PC-9 (cell line): ENCODE measurements at regions not wholly inside any gene's neighbourhood (a gene's known extent, or its start where the extent isn't known, plus 50 kb on each side); places are given as distances from the start of the nearest gene placed in this dataset.

ENCODE experiments used
- BruUV-seq: library from RNA; stranded (reverse); fragments of 400-500 nt; replicated peaks from 2 replicates; lab custom pipeline; 2021; lab: Mats Ljungman, UMichigan
- CTCF ChIA-PET: fragments of 300-600 bp; sonication (Branson Sonifier 250); formaldehyde crosslinking; loops from one replicate; lab custom pipeline; 2022; ENCODE audit warnings: antibody characterized with exemption; lab: Charles Lee
- POLR2A ChIA-PET: fragments of 300-600 bp; sonication (Branson Sonifier 250); formaldehyde crosslinking; loops from one replicate; lab custom pipeline; 2022; ENCODE audit warnings: antibody characterized with exemption; ENCODE audit not compliant: unreplicated experiment; lab: Charles Lee
- DNase-seq, 2 experiments: peaks; one replicate each; pipeline versions ENCODE4 v3.0.0 to v3.0.0-alpha.2; 2015 to 2022; ENCODE audit warnings: mixed read lengths in 1 of 2
- H2AFZ ChIP-seq: fragments of 200-600 bp; sonication (generic); 2 replicates; pipeline ENCODE4 v1.8.1; 2017; ENCODE audit warnings: antibody characterized with exemption
- H3F3A ChIP-seq: fragments of 200-600 bp; sonication (generic); 2 replicates; pipeline ENCODE4 v1.8.1; 2017; ENCODE audit warnings: antibody characterized with exemption, mild to moderate bottlenecking, low read depth; ENCODE audit not compliant: insufficient read depth
- H3K27ac ChIP-seq: fragments of 200-600 bp; sonication (generic); 2 replicates; pipeline ENCODE4 v1.6.1; 2016; ENCODE audit warnings: mixed run types
- H3K27me3 ChIP-seq: fragments of 200-600 bp; sonication (generic); 2 replicates; pipeline ENCODE4 v1.6.1; 2016; ENCODE audit warnings: low read depth, mixed run types; ENCODE audit not compliant: insufficient read depth
- H3K36me3 ChIP-seq: fragments of 200-600 bp; sonication (generic); 2 replicates; pipeline ENCODE4 v1.6.1; 2016; ENCODE audit warnings: low read depth, mixed run types
- H3K4me1 ChIP-seq: fragments of 200-600 bp; sonication (generic); replicated peaks from 2 replicates; pipeline ENCODE4 v1.6.1; 2016; ENCODE audit warnings: mixed run types; ENCODE audit not compliant: insufficient read depth
- H3K4me2 ChIP-seq: fragments of 200-600 bp; sonication (generic); 2 replicates; pipeline ENCODE4 v1.6.1; 2017; ENCODE audit warnings: mixed run types
- H3K4me3 ChIP-seq: fragments of 200-600 bp; sonication (generic); 2 replicates; pipeline ENCODE4 v1.6.1; 2016; ENCODE audit warnings: mixed run types
- H3K79me2 ChIP-seq: fragments of 200-600 bp; sonication (generic); 2 replicates; pipeline ENCODE4 v1.6.1; 2017; ENCODE audit warnings: low read depth, mixed run types
- H3K9me2 ChIP-seq: fragments of 200-600 bp; sonication (generic); 2 replicates; pipeline ENCODE4 v1.8.1; 2017; ENCODE audit warnings: mild to moderate bottlenecking; ENCODE audit not compliant: insufficient read depth
- H3K9me3 ChIP-seq: fragments of 200-600 bp; sonication (generic); 2 replicates; pipeline ENCODE4 v1.8.1; 2016; ENCODE audit warnings: low read depth; ENCODE audit not compliant: insufficient read depth
- H4K20me1 ChIP-seq: fragments of 200-600 bp; sonication (generic); 2 replicates; pipeline ENCODE4 v1.8.1; 2017; ENCODE audit not compliant: insufficient read depth
- CTCF ChIP-seq: fragments of 200-600 bp; sonication (generic); conservative IDR thresholded peaks from 2 replicates; pipeline ENCODE4 v1.6.1; 2017; ENCODE audit warnings: mixed run types, antibody characterized with exemption, mild to moderate bottlenecking, moderate library complexity
- EZH2 ChIP-seq: fragments of 200-600 bp; sonication (generic); IDR thresholded peaks from 2 replicates; pipeline ENCODE4 v1.8.0; 2017; ENCODE audit warnings: antibody characterized with exemption, low read depth
- intact Hi-C: fragments of 100-400 bp; cut with micrococcal nuclease; formaldehyde crosslinking; loops from one replicate; pipeline ENCODE4 v1.10.0; 2022; ENCODE audit not compliant: unreplicated experiment

DNA sequence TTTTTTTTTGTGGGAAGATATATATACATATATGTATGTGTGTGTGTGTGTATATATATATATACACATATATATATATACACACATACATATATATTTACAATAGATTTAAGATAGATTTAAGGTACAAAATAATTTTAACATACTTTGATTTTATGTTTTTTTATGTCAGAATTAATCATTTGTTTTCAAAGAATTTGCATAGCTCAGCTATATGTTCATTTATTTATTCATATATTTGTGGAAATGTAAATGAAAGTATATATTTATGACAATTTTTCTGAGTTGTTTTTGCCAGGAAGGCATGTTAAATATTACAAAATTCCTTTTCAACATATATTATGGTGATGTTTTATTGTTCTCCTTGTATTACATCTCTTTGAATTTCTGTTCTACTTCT, 887.4 kb upstream of the NOVA1 start:
- Histone ChIP-seq H2AFZ (no peak overlapping the region), H3K79me2 (no peaks in the 10 kb centered on the region), H3K27ac (no peak overlapping the region), H3K4me3 (no peak overlapping the region), H4K20me1 (no peaks in the 10 kb centered on the region), H3K27me3 (no peaks in the 10 kb centered on the region), H3K4me2 (no peak overlapping the region), H3K9me2 (no peaks in the 10 kb centered on the region), H3K9me3 (no peaks in the 10 kb centered on the region), H3F3A (no peaks in the 10 kb centered on the region), H3K4me1 (no peaks in the 10 kb centered on the region), H3K36me3 (no peaks in the 10 kb centered on the region)
- no TSS peak for BruUV-seq
- ChIA-PET POLR2A (no interaction called here), CTCF (no interaction called here)
- DNase-seq: no peak
- no peak for TF ChIP-seq EZH2
- TF ChIP-seq CTCF: no peak
- intact Hi-C loops: no loop called here

DNA sequence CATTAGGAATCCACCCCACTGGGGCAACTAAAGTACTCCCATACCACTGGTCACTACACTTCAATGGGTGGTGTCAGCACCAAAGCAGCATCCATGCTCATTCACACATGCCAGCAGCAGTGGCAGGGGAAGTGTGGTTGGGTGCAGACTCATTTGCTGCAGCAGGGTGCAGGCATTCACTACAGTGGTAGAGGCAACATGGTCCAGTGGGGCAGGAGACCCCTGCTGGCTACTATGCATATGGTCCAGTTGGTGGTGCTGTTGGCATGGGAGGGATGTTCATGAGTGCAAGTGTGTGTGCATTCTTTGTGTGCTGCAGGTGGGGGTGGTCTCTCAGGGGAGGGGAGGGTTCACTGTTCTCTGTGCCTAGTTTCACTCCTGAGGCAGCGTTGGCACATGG, 908.4 kb upstream of the NOVA1 start:
- no peaks in the 10 kb centered on the region for H3K79me2 ChIP-seq
- H2AFZ ChIP-seq: no peak overlapping the region
- no peaks in the 10 kb centered on the region for H4K20me1 ChIP-seq
- CTCF ChIA-PET: no interaction called here
- H3K4me2 ChIP-seq: no peak overlapping the region
- TF ChIP-seq EZH2 (no peak), CTCF (no peak)
- no peak for DNase-seq
- no peaks in the 10 kb centered on the region for H3K9me2 ChIP-seq
- no peak overlapping the region for H3K4me3 ChIP-seq
- no peaks in the 10 kb centered on the region for H3K9me3 ChIP-seq
- intact Hi-C loops: loop anchor here (10.0 kb wide), 1 partner anchor 681 kb away; no protein-coding TSS in a partner anchor
- no peak overlapping the region for H3K27ac ChIP-seq
- H3K36me3 ChIP-seq: no peaks in the 10 kb centered on the region
- H3K27me3 ChIP-seq: no peaks in the 10 kb centered on the region
- POLR2A ChIA-PET: no interaction called here
- no peaks in the 10 kb centered on the region for H3K4me1 ChIP-seq
- BruUV-seq: no TSS peak
- H3F3A ChIP-seq: no peaks in the 10 kb centered on the region

DNA sequence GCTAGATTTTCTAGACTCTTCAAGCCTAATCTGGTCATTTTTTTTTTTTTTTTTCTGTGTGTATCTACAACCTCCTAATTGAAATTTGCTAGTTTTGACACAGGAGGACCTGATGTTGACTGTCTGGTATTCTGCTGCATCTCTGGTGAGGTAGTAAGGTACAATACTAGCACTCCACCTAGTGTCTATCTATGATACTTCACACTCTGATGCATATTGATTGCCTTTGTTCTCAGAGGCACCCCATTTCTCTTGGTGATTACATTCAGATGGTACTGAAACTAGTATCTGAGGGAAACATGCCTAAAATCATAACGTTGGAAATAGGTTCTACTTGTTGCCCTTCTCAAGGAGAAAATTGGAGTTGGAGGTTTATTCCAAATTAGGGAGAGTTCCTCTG, 930.5 kb upstream of the NOVA1 start:
- Histone ChIP-seq H3K9me2 (no peaks in the 10 kb centered on the region), H3K4me3 (no peak overlapping the region), H3K27me3 (no peaks in the 10 kb centered on the region), H3K4me1 (no peaks in the 10 kb centered on the region), H3F3A (no peaks in the 10 kb centered on the region), H4K20me1 (no peaks in the 10 kb centered on the region), H3K36me3 (no peaks in the 10 kb centered on the region), H2AFZ (no peak overlapping the region), H3K9me3 (no peaks in the 10 kb centered on the region), H3K4me2 (no peak overlapping the region), H3K79me2 (no peaks in the 10 kb centered on the region), H3K27ac (no peak overlapping the region)
- BruUV-seq: no TSS peak
- intact Hi-C loops: loop anchor here (10.0 kb wide), 1 partner anchor 1134 kb away; no protein-coding TSS in a partner anchor
- CTCF ChIA-PET: no interaction called here
- no peak for TF ChIP-seq EZH2
- peak; percentile 68 for TF ChIP-seq CTCF
- no peak for DNase-seq
- POLR2A ChIA-PET: no interaction called here
